Neural progenitor cell (in vitro differentiated cells): ENCODE measurements at regions not wholly inside any gene's neighbourhood (a gene's known extent, or its start where the extent isn't known, plus 50 kb on each side); places are given as distances from the start of the nearest gene placed in this dataset.

Experiments used
- DNase-seq: peaks from one replicate; pipeline ENCODE4 v3.0.0-alpha.2; 2016; ENCODE audit warnings: low spot score
- H2AFZ ChIP-seq: fragments of 200-600 bp; sonication (generic); replicated peaks from 2 replicates; pipeline ENCODE4 v1.6.1; 2016; ENCODE audit warnings: antibody characterized with exemption
- H3F3A ChIP-seq: fragments of 200-600 bp; sonication (generic); 2 replicates; pipeline ENCODE4 v1.6.1; 2016; ENCODE audit warnings: antibody characterized with exemption, low read depth
- H3K27ac ChIP-seq: fragments of 200-600 bp; sonication (generic); 2 replicates; pipeline ENCODE4 v1.5.1; 2016; ENCODE audit warnings: mild to moderate bottlenecking
- H3K27me3 ChIP-seq: fragments of 200-600 bp; sonication (generic); 2 replicates; pipeline ENCODE4 v1.6.1; 2016; ENCODE audit warnings: mild to moderate bottlenecking, moderate library complexity
- H3K36me3 ChIP-seq: fragments of 200-600 bp; sonication (generic); 2 replicates; pipeline ENCODE4 v1.5.1; 2016
- H3K4me1 ChIP-seq: fragments of 200-600 bp; sonication (generic); 2 replicates; pipeline ENCODE4 v1.6.1; 2016; ENCODE audit warnings: mixed run types
- H3K4me2 ChIP-seq: fragments of 200-600 bp; sonication (generic); 2 replicates; pipeline ENCODE4 v1.6.1; 2016
- H3K4me3 ChIP-seq: fragments of 200-600 bp; sonication (generic); 2 replicates; pipeline ENCODE4 v1.5.1; 2016
- H3K79me2 ChIP-seq: fragments of 200-600 bp; sonication (generic); 2 replicates; pipeline ENCODE4 v1.6.1; 2016; ENCODE audit warnings: low read depth
- H3K9ac ChIP-seq: fragments of 200-600 bp; sonication (generic); 2 replicates; pipeline ENCODE4 v1.6.1; 2016
- H3K9me3 ChIP-seq: fragments of 200-600 bp; sonication (generic); 2 replicates; pipeline ENCODE4 v1.5.1; 2016; ENCODE audit warnings: low read depth
- H4K20me1 ChIP-seq: fragments of 200-600 bp; sonication (generic); 2 replicates; pipeline ENCODE4 v1.6.1; 2016; ENCODE audit warnings: low read depth
- H3K27ac Mint-ChIP-seq: 3 replicates; pipeline ENCODE4 v1.8.0; 2021; ENCODE audit warnings: mixed read lengths
- H3K27me3 Mint-ChIP-seq: 2 replicates; pipeline ENCODE4 v1.8.0; 2022; ENCODE audit warnings: low read depth, mild to moderate bottlenecking, inconsistent platforms, moderate library complexity, mixed read lengths; ENCODE audit not compliant: insufficient read depth
- H3K36me3 Mint-ChIP-seq: 3 replicates; pipeline ENCODE4 v1.8.0; 2021; ENCODE audit warnings: mixed read lengths
- H3K4me1 Mint-ChIP-seq: 3 replicates; pipeline ENCODE4 v1.8.0; 2021; ENCODE audit warnings: mixed read lengths
- H3K4me3 Mint-ChIP-seq: 3 replicates; pipeline ENCODE4 v1.8.0; 2021; ENCODE audit warnings: mild to moderate bottlenecking, moderate library complexity, mixed read lengths
- H3K9me3 Mint-ChIP-seq: 3 replicates; pipeline ENCODE4 v1.8.0; 2020; ENCODE audit warnings: mixed read lengths
- EZH2 ChIP-seq: fragments of 200-600 bp; sonication (generic); IDR thresholded peaks from 2 replicates; pipeline ENCODE4 v1.6.1; 2017; ENCODE audit warnings: antibody characterized with exemption, mild to moderate bottlenecking, moderate library complexity
- EZH2phosphoT487 ChIP-seq: fragments of 200-600 bp; sonication (generic); IDR thresholded peaks from 2 replicates; pipeline ENCODE4 v1.6.1; 2017; ENCODE audit warnings: antibody characterized with exemption
- TF ChIP-seq, protein P1 (sequence below): fragments of 200-600 bp; sonication (generic); IDR thresholded peaks from 2 replicates; pipeline ENCODE4 v1.5.1; 2017; ENCODE audit warnings: antibody characterized with exemption, mild to moderate bottlenecking

DNA sequence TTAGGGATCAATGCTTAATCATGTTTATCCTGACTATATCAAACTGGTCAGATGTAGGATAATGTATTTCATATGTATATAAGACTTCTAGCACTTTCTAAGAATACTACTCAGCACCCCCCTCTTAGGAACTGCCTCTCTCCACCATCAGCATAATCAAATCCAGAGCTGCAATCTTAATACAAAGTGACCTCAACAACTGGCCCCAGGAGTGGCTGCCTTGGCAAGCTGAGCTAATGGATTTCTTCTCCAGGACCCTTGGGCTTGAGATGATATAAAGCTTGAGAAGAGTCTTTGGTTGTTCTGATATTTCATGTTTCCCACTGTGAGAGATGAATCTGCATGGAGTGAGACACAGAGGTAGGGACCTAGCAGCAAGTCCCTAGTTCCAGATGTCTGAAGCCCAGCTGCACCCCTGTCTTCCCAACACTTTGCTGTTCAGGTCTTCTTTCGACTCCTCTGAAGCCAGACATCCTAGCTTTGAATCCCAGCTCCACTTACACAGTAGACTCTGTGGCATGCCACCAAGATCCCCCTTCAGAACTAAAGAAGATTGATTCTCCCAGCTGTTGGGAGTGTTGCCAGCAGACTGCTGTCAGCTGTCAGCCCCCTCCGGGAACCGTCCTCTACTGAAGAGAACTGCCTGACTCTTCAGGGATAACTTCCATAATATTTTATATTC, 309.3 kb upstream of the UBE2E2 start:
- no peaks in the 10 kb centered on the region for H3K27me3 ChIP-seq
- H3K27ac ChIP-seq = no peak overlapping the region
- H3K9ac ChIP-seq = no peak overlapping the region
- H3F3A ChIP-seq = no peaks in the 10 kb centered on the region
- no peaks in the 10 kb centered on the region for H3K4me1 ChIP-seq
- no peaks in the 10 kb centered on the region for H3K79me2 ChIP-seq
- Mint-ChIP-seq H3K9me3 (no peaks in the 10 kb centered on the region), H3K4me3 (no peak overlapping the region), H3K27ac (no peak overlapping the region), H3K27me3 (peaks cover 8% of the 10 kb centered on the region), H3K4me1 (no peaks in the 10 kb centered on the region), H3K36me3 (no peaks in the 10 kb centered on the region)
- H3K4me3 ChIP-seq = no peak overlapping the region
- no peak for DNase-seq
- no peaks in the 10 kb centered on the region for H3K36me3 ChIP-seq
- TF ChIP-seq, protein P1, sequence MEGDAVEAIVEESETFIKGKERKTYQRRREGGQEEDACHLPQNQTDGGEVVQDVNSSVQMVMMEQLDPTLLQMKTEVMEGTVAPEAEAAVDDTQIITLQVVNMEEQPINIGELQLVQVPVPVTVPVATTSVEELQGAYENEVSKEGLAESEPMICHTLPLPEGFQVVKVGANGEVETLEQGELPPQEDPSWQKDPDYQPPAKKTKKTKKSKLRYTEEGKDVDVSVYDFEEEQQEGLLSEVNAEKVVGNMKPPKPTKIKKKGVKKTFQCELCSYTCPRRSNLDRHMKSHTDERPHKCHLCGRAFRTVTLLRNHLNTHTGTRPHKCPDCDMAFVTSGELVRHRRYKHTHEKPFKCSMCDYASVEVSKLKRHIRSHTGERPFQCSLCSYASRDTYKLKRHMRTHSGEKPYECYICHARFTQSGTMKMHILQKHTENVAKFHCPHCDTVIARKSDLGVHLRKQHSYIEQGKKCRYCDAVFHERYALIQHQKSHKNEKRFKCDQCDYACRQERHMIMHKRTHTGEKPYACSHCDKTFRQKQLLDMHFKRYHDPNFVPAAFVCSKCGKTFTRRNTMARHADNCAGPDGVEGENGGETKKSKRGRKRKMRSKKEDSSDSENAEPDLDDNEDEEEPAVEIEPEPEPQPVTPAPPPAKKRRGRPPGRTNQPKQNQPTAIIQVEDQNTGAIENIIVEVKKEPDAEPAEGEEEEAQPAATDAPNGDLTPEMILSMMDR = no peak
- TF ChIP-seq EZH2 = no peak
- no peak for TF ChIP-seq EZH2phosphoT487
- H3K9me3 ChIP-seq = no peaks in the 10 kb centered on the region
- H3K4me2 ChIP-seq = no peak overlapping the region
- H2AFZ ChIP-seq = no peak overlapping the region
- H4K20me1 ChIP-seq = no peaks in the 10 kb centered on the region

DNA sequence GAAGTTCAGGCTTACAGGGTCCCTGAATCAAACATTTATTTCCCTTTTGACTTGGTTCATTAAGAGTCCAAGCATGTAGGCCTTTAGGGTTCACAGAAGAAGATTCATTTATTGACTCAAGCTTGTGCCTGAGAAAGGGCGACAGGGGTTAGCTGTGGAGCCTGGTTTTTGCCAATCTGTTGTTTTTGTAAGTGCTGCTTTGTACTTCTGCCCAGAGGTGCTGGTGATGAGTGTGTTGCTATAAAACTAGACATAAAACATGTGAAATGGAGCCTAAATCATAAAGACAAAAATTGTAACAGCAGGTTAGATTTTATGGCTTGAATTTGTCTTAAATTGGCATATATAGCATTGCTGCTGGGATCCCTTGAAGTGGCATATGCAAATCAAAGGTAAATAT, 308.3 kb upstream of the UBE2E2 start:
- no peaks in the 10 kb centered on the region for H4K20me1 ChIP-seq
- no peaks in the 10 kb centered on the region for H3K27me3 ChIP-seq
- H3F3A ChIP-seq = no peaks in the 10 kb centered on the region
- Mint-ChIP-seq H3K4me1 (no peaks in the 10 kb centered on the region), H3K9me3 (no peaks in the 10 kb centered on the region), H3K4me3 (no peak overlapping the region), H3K27me3 (peaks cover 8% of the 10 kb centered on the region), H3K36me3 (no peaks in the 10 kb centered on the region), H3K27ac (no peak overlapping the region)
- H3K27ac ChIP-seq = no peak overlapping the region
- no peak for DNase-seq
- H3K4me1 ChIP-seq = no peaks in the 10 kb centered on the region
- no peak overlapping the region for H2AFZ ChIP-seq
- H3K4me3 ChIP-seq = no peak overlapping the region
- H3K79me2 ChIP-seq = no peaks in the 10 kb centered on the region
- no peaks in the 10 kb centered on the region for H3K36me3 ChIP-seq
- H3K9me3 ChIP-seq = no peaks in the 10 kb centered on the region
- no peak for TF ChIP-seq EZH2
- TF ChIP-seq EZH2phosphoT487 = no peak
- TF ChIP-seq, protein P1 = no peak
- H3K9ac ChIP-seq = no peak overlapping the region
- no peak overlapping the region for H3K4me2 ChIP-seq

DNA sequence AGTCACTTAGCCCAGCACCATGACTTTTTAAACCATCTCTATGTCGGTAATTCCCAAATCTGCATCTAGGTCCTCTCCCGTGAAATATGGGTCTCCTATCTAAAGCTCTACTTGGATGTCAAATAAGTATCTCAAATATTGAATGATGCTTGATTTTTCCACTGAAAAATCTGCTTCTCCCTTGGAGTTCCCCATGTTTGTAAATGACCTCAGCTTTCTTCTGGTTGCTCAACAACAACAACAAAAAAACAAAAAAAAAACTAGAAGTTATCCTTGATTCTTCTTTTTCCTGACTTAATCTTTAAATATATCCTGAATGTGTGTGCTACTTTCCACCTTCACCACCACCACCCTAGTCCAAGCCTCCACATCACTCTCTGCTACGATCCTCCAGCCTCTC, 307.5 kb upstream of the UBE2E2 start:
- TF ChIP-seq, protein P1 = no peak
- TF ChIP-seq EZH2 (no peak), EZH2phosphoT487 (no peak)

More for the DNA sequence above, 307.5 kb upstream of the UBE2E2 start:
- H3K4me1 Mint-ChIP-seq = no peaks in the 10 kb centered on the region
- Histone ChIP-seq H3K79me2 (no peaks in the 10 kb centered on the region), H3K9me3 (no peaks in the 10 kb centered on the region), H3K4me2 (no peak overlapping the region), H3K9ac (no peak overlapping the region), H3K27me3 (no peaks in the 10 kb centered on the region), H3K27ac (no peak overlapping the region), H3F3A (no peaks in the 10 kb centered on the region), H4K20me1 (no peaks in the 10 kb centered on the region), H3K4me3 (no peak overlapping the region), H3K36me3 (no peaks in the 10 kb centered on the region), H3K4me1 (no peaks in the 10 kb centered on the region), H2AFZ (no peak overlapping the region)
- no peak for DNase-seq
- H3K9me3 Mint-ChIP-seq = no peaks in the 10 kb centered on the region
- no peak overlapping the region for H3K4me3 Mint-ChIP-seq
- H3K27me3 Mint-ChIP-seq = peaks cover 8% of the 10 kb centered on the region
- H3K27ac Mint-ChIP-seq = no peak overlapping the region
- H3K36me3 Mint-ChIP-seq = no peaks in the 10 kb centered on the region
